Tibial artery (tissue), 4 donors: ENCODE measurements at regions not wholly inside any gene's neighbourhood (a gene's known extent, or its start where the extent isn't known, plus 50 kb on each side); places are given as distances from the start of the nearest gene placed in this dataset.

Source experiments
- DNase-seq, 2 donors: peaks; one replicate each; pipeline ENCODE4 v3.0.0-alpha.2; 2019
- H3K27ac ChIP-seq, 2 donors: fragments of 200-600 bp; sonication (generic) in 1 of 2; 1 replicate in 1 of 2; 2 replicates in 1 of 2; pipeline ENCODE4 v1.5.1; 2018 to 2019; ENCODE audit warnings: mild to moderate bottlenecking in 1 of 2
- H3K27me3 ChIP-seq, 2 donors: fragments of 200-600 bp; sonication (generic) in 1 of 2; one replicate each; pipeline versions ENCODE4 v1.5.1 to v1.6.0; 2016 to 2019
- H3K36me3 ChIP-seq, 3 donors: fragments of 200-600 bp; sonication (generic) in 2 of 3; one replicate each; pipeline ENCODE4 v1.5.1; 2016 to 2019; ENCODE audit warnings: mild to moderate bottlenecking in 2 of 3
- H3K4me1 ChIP-seq, 4 donors: fragments of 200-600 bp; sonication (generic) in 2 of 4; 1 replicate in 3 of 4; 2 replicates in 1 of 4; pipeline ENCODE4 v1.5.1; 2016 to 2019
- H3K4me3 ChIP-seq, 2 donors: fragments of 200-600 bp; sonication (generic) in 1 of 2; 1 replicate in 1 of 2; 2 replicates in 1 of 2; pipeline ENCODE4 v1.5.1; 2018 to 2019; ENCODE audit warnings: mild to moderate bottlenecking in 2 of 2
- H3K9me3 ChIP-seq, 3 donors: fragments of 200-600 bp; sonication (generic) in 1 of 3; one replicate each; pipeline ENCODE4 v1.5.1; 2016 to 2019
- intact Hi-C: fragments of 100-400 bp; cut with DNase I; formaldehyde crosslinking; loops from one replicate; pipeline ENCODE4 v1.15.0; 2023; ENCODE audit warnings: low total_unique reads
- TF ChIP-seq, protein P1 (sequence below), 2 experiments: fragments of 200-600 bp in 1 of 2; fragments of 450-650 bp in 1 of 2; IDR thresholded peaks; one replicate each; pipeline ENCODE4 v1.5.1; 2017 to 2019; ENCODE audit warnings: antibody characterized with exemption in 2 of 2, mild to moderate bottlenecking in 1 of 2, moderate library complexity in 1 of 2

DNA sequence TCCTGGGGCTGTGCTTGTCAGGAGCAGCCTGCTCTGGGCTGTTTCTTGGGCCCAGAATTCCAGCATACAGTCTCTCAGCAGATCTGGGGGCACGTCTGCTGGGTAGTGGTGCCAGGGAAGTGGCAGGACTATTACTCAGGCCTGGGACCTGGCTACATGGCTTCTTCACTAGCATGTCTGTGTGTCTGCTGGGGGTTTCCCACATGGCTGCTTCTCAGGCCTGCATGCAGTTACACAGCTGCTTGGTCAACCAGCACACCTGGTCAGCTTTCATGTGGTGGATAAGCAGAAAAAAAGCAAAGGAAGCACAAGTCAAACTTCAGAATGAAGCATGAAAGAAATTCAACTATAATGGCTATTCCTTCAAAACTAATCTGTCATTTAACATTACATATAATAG lies 316.2 kb upstream of the NOX3 start:
- intact Hi-C loops, result no loop called here
- TF ChIP-seq, protein P1, sequence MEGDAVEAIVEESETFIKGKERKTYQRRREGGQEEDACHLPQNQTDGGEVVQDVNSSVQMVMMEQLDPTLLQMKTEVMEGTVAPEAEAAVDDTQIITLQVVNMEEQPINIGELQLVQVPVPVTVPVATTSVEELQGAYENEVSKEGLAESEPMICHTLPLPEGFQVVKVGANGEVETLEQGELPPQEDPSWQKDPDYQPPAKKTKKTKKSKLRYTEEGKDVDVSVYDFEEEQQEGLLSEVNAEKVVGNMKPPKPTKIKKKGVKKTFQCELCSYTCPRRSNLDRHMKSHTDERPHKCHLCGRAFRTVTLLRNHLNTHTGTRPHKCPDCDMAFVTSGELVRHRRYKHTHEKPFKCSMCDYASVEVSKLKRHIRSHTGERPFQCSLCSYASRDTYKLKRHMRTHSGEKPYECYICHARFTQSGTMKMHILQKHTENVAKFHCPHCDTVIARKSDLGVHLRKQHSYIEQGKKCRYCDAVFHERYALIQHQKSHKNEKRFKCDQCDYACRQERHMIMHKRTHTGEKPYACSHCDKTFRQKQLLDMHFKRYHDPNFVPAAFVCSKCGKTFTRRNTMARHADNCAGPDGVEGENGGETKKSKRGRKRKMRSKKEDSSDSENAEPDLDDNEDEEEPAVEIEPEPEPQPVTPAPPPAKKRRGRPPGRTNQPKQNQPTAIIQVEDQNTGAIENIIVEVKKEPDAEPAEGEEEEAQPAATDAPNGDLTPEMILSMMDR (IDR thresholded peaks at IDR 0.05), result no peak
- H3K9me3 ChIP-seq, result no peaks in the 10 kb centered on the region

DNA sequence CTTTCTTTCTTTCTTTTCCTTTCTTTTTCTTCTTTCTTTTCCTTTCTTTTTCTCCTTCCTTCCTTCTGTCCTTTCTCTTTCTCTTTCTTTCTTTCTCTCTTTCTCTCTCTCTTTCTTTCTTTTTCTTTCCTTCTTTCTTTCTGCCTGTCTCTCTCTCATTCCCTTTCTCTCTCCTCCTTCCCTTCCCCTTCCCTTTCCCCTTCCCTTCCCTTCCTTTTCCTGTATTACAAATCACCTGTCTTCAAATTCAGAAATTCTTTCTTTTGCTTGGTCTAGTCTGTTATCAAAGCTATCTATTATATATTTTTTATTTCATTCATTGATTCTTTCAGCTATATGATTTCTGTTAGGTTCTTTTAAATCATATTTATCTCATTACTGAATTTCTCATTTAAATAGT lies 315.2 kb upstream of the NOX3 start:
- DNase-seq, result no peak
- Histone ChIP-seq H3K27me3 (no peaks in the 10 kb centered on the region), H3K4me3 (no peak overlapping the region), H3K9me3 (no peaks in the 10 kb centered on the region), H3K4me1 (peaks cover 0 to 1% (median 0%) of the 10 kb centered on the region in 4 donors), H3K27ac (no peak overlapping the region), H3K36me3 (no peaks in the 10 kb centered on the region)
- intact Hi-C loops, result no loop called here
- TF ChIP-seq, protein P1 (IDR thresholded peaks at IDR 0.05), result no peak

More for the DNA sequence above, 316.2 kb upstream of the NOX3 start:
- Histone ChIP-seq H3K4me1 (no peaks in the 10 kb centered on the region), H3K36me3 (no peaks in the 10 kb centered on the region), H3K27me3 (no peaks in the 10 kb centered on the region), H3K4me3 (no peak overlapping the region), H3K27ac (no peak overlapping the region)
- DNase-seq, result no peak

DNA sequence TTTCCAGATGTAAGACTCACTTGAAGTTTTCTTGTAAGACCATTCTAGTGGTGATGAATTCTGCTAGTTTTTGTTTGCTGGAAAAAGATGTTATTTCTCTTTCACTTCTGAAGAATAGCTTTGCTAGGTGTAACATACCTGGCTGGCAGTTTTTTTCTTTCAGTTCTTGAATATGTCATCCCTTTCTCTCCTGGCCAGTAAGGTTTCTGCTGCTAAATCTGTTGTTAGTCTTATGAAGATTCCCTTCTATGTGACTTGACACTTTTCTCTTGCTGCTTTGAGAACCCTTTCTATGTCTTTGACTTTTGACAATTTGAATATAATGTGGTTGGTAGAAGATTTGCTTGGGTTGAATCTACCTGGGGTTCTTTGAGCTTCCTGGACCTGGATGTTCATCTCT lies 314.7 kb upstream of the NOX3 start:
- Histone ChIP-seq H3K27ac (no peak overlapping the region), H3K9me3 (no peaks in the 10 kb centered on the region), H3K4me3 (no peak overlapping the region), H3K4me1 (peaks cover 0 to 6% (median 0%) of the 10 kb centered on the region in 4 donors), H3K36me3 (no peaks in the 10 kb centered on the region), H3K27me3 (no peaks in the 10 kb centered on the region)
- intact Hi-C loops, result no loop called here
- TF ChIP-seq, protein P1 (IDR thresholded peaks at IDR 0.05), result no peak
- DNase-seq, result no peak

DNA sequence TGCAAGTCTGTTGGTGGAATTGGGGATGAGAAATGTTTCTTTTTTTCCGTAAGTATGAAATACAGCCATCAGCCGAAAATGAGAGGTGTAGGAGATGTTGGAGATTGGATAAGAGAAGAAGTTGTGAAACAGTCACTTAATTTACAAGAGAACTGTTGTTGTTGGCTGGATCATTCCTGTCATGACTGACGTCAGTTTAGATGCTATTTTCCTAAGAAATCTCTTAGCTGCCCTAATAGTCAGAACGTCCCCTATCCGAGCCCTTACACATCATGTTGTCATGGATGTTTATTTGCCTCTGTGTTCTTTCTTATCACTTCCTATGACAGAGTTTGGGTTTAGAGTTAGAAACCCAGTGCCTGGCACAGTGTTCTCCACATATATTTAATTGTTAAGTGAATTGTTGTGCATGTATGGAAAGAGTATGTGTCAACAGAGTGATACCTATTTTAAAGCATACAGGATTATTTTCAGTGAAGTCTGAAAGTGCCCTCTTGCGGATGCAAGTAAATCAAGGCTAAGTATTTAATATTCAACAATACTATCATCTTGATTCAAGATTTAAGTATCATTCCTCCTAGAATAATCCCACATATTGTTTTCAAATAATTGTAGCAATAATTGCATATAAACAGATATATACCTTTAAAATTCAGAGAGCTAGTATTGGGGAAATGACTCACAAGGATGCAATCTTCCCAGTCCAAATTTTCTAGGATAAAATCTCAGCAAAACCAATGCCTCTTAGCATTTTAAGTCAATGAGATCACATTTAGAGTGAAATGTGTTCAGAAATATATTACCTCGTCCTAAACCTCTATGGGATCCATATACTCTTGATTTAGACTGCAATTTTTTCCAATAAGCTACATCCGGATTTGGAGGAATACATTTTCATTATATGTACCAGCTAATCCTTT lies 309.9 kb upstream of the NOX3 start:
- TF ChIP-seq, protein P1 (IDR thresholded peaks at IDR 0.05), result no peak
- H3K4me3 ChIP-seq, result no peak overlapping the region
- DNase-seq, result no peak
- peaks cover 0 to 9% (median 0%) of the 10 kb centered on the region in 4 donors for H3K4me1 ChIP-seq
- H3K36me3 ChIP-seq, result no peaks in the 10 kb centered on the region
- no peaks in the 10 kb centered on the region for H3K27me3 ChIP-seq
- intact Hi-C loops, result no loop called here
- H3K27ac ChIP-seq, result no peak overlapping the region
- H3K9me3 ChIP-seq, result no peaks in the 10 kb centered on the region

DNA sequence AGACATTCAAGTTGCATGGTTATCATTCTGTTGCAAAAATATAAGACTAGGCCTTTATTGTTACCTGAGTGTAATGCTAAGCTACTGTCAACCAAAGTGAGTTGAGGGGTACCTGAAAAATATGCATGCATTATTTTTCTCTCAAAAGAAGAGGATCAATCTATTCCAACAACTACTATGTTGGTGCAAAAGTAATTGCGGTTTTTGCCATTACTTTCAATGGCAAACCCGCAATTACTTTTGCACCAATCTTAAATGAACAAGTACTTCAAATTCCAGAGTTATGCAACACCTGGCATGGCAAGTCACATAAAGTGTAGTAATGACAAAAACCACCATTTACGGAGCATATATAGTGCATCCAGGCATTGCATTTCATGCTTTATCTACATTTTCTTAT lies 307.0 kb upstream of the NOX3 start:
- Histone ChIP-seq H3K4me3 (no peak overlapping the region), H3K9me3 (no peaks in the 10 kb centered on the region), H3K4me1 (peaks cover 0 to 9% (median 0%) of the 10 kb centered on the region in 4 donors), H3K27me3 (no peaks in the 10 kb centered on the region), H3K36me3 (no peaks in the 10 kb centered on the region), H3K27ac (no peak overlapping the region)
- TF ChIP-seq, protein P1 (IDR thresholded peaks at IDR 0.05), result no peak
- DNase-seq, result no peak
- intact Hi-C loops, result loop anchor here (2.0 kb wide), 1 partner anchor 52 kb away; no protein-coding TSS in a partner anchor
